HepG2 (cell line): ENCODE measurements at regions not wholly inside any gene's neighbourhood (a gene's known extent, or its start where the extent isn't known, plus 50 kb on each side); places are given as distances from the start of the nearest gene placed in this dataset.

Source experiments
- ATAC-seq: fragments of 200-7000 bp; cut with Tn5 transposase; 3 replicates; pipeline ENCODE4 v1.9.1; 2020; ENCODE audit warnings: mild to moderate bottlenecking, moderate library complexity
- BruUV-seq: library from RNA; stranded (reverse); fragments of 400-500 nt; replicated peaks from 2 replicates; lab custom pipeline; 2021; lab: Mats Ljungman, UMichigan
- CTCF ChIA-PET: fragments of 300-600 bp; formaldehyde crosslinking; extraction: SDS; loops from one replicate; lab custom pipeline; 2021; ENCODE audit warnings: low total read pairs, inconsistent platforms, low intra/inter-chr PET ratio; lab: Yijun Ruan, JAX
- POLR2A ChIA-PET: fragments of 350-600 bp; sonication (Branson Sonifier 250); formaldehyde crosslinking; loops from one replicate; lab custom pipeline; 2020; ENCODE audit warnings: antibody characterized with exemption, inconsistent platforms; lab: Yijun Ruan, JAX
- DNase-seq: peaks from one replicate; pipeline ENCODE4 v3.0.0-alpha.2; 2015; ENCODE audit warnings: low spot score
- FAIRE-seq: peaks from 3 replicates; lab custom pipeline; 2011; peaks lifted over from hg19 to GRCh38; lab: Jason Lieb, UNC
- H2AFZ ChIP-seq: one replicate; pipeline ENCODE4 v1.6.1; 2011; ENCODE audit warnings: low read length, inconsistent platforms
- H3K27ac ChIP-seq: fragments of 300-600 bp; 3 replicates; pipeline ENCODE4 v1.8.0; 2011; ENCODE audit warnings: mixed run types, mild to moderate bottlenecking, mixed read lengths, low read length, inconsistent platforms; ENCODE audit not compliant: insufficient read depth; ENCODE audit errors: extremely low read length
- H3K27me3 ChIP-seq, 2 experiments: fragments of 200-600 bp in 1 of 2; 2 replicates in 1 of 2; 3 replicates in 1 of 2; pipeline versions ENCODE4 v1.6.0 to v1.8.0; 2011; ENCODE audit warnings: low read length in 2 of 2, mild to moderate bottlenecking in 2 of 2, moderate library complexity in 2 of 2, inconsistent platforms in 1 of 2; ENCODE audit not compliant: insufficient read depth in 2 of 2, control insufficient read depth in 1 of 2
- H3K36me3 ChIP-seq, 2 experiments: fragments of 200-600 bp in 1 of 2; replicated peaks in 1 of 2; 2 replicates in 1 of 2; 3 replicates in 1 of 2; pipeline versions ENCODE4 v1.5.1 to v1.8.0; 2011; ENCODE audit warnings: low read length in 2 of 2, inconsistent platforms in 1 of 2; ENCODE audit not compliant: insufficient read depth in 2 of 2, control insufficient read depth in 1 of 2
- H3K4me1 ChIP-seq: 2 replicates; pipeline ENCODE4 v1.5.1; 2012; ENCODE audit warnings: low read length, inconsistent platforms; ENCODE audit not compliant: insufficient read depth
- H3K4me2 ChIP-seq: 2 replicates; pipeline ENCODE4 v1.6.0; 2011; ENCODE audit warnings: low read depth, low read length, inconsistent platforms
- H3K4me3 ChIP-seq, 3 experiments: fragments of 200-600 bp in 1 of 3; sonication (generic), shearing (Covaris generic) in 1 of 3; replicated peaks in 1 of 3; 2 replicates each; pipeline ENCODE4 v1.5.1; 2011 to 2016; ENCODE audit warnings: low read length in 3 of 3, inconsistent platforms in 2 of 3, low read depth in 2 of 3, mild to moderate bottlenecking in 2 of 3, control low read depth in 1 of 3, mixed read lengths in 1 of 3; ENCODE audit not compliant: insufficient read depth in 1 of 3
- H3K79me2 ChIP-seq: one replicate; pipeline ENCODE4 v1.6.1; 2011; ENCODE audit warnings: low read length, inconsistent platforms; ENCODE audit not compliant: insufficient read depth
- H3K9ac ChIP-seq: 2 replicates; pipeline ENCODE4 v1.6.0; 2011; ENCODE audit warnings: mild to moderate bottlenecking, low read depth, low read length, inconsistent platforms; ENCODE audit not compliant: insufficient read depth
- H3K9me3 ChIP-seq: 2 replicates; pipeline ENCODE4 v1.5.1; 2012; ENCODE audit warnings: mild to moderate bottlenecking, low read length
- H4K20me1 ChIP-seq: 2 replicates; pipeline ENCODE4 v1.6.0; 2011; ENCODE audit warnings: inconsistent platforms, mild to moderate bottlenecking, low read length, moderate library complexity; ENCODE audit not compliant: insufficient read depth
- BRCA1 ChIP-seq: sonication (generic); formaldehyde crosslinking; IDR thresholded peaks from 2 replicates; pipeline ENCODE4 v1.4.0; 2020; ENCODE audit warnings: missing genetic modification reagents
- HHEX ChIP-seq: IDR thresholded peaks from 2 replicates; pipeline ENCODE4 v1.6.1; 2016; ENCODE audit warnings: control low read depth
- ISX ChIP-seq: sonication (generic); formaldehyde crosslinking; conservative IDR thresholded peaks from 2 replicates; pipeline ENCODE4 v1.5.0; 2020; ENCODE audit warnings: missing genetic modification reagents
- NCOA1 ChIP-seq: sonication (generic); formaldehyde crosslinking; IDR thresholded peaks from 2 replicates; pipeline ENCODE4 v1.9.0; 2021; ENCODE audit warnings: missing genetic modification reagents
- RFX5 ChIP-seq: IDR thresholded peaks from 2 replicates; pipeline ENCODE4 v1.6.1; 2011; ENCODE audit warnings: low read depth, low read length, improper control_type of control experiment
- ZFP37 ChIP-seq: sonication (generic); formaldehyde crosslinking; IDR thresholded peaks from 2 replicates; pipeline ENCODE4 v1.4.0; 2020; ENCODE audit warnings: missing genetic modification reagents, borderline replicate concordance
- ZIK1 ChIP-seq: sonication (generic); formaldehyde crosslinking; IDR thresholded peaks from 2 replicates; pipeline ENCODE4 v1.5.0; 2020; ENCODE audit warnings: mild to moderate bottlenecking, low read depth, missing genetic modification reagents, borderline replicate concordance
- ZNF317 ChIP-seq: sonication (generic); formaldehyde crosslinking; IDR thresholded peaks from 2 replicates; pipeline ENCODE4 v1.5.0; 2020; ENCODE audit warnings: mild to moderate bottlenecking, missing genetic modification reagents
- WGBS: methylation state at CpG from one replicate; pipeline ENCODE4 v1.1.6; 2017; ENCODE audit warnings: low lambda C conversion rate; 5-methylcytosine and 5-hydroxymethylcytosine counted together
- in situ Hi-C: cut with HindIII; loops from 2 replicates; pipeline ENCODE4 v1.10.0; 2017; ENCODE audit warnings: low pct_unique_long_range_greater_than_20kb; ENCODE audit not compliant: extremely low pct_ligation_motif_present
- intact Hi-C: fragments of 100-400 bp; cut with micrococcal nuclease; formaldehyde crosslinking; loops from one replicate; pipeline ENCODE4 v1.10.0; 2022; ENCODE audit not compliant: unreplicated experiment
- TF ChIP-seq, protein P1 (sequence below): sonication (generic); formaldehyde crosslinking; IDR thresholded peaks from 2 replicates; pipeline ENCODE4 v1.4.0; 2020; ENCODE audit warnings: mild to moderate bottlenecking, missing genetic modification reagents

DNA sequence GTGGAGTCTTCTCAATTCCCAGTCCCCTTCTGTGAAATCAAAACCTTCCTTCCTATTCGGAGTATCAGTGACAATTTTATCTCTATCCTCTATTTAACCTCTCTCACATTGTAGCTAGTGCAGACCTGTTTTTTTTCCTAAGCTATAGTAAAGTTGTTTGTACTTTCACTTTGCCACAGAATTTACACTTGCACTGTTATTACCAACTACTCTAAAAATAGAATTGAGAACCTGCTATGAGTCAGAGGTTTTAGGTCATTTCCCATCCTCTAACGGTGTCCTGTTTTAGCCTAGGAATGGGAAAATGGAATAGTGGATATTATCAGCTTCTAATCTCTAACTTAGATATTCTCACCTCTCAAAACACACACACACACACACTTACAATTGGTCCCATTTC is 862.7 kb downstream of the NCAM2 start:
- no peak for ATAC-seq
- TF ChIP-seq ISX = no peak
- no peak for TF ChIP-seq NCOA1 (CRISPR knock-in tag)
- no peak for TF ChIP-seq RFX5
- TF ChIP-seq ZIK1 (CRISPR knock-in tag) = no peak
- TF ChIP-seq, protein P1, sequence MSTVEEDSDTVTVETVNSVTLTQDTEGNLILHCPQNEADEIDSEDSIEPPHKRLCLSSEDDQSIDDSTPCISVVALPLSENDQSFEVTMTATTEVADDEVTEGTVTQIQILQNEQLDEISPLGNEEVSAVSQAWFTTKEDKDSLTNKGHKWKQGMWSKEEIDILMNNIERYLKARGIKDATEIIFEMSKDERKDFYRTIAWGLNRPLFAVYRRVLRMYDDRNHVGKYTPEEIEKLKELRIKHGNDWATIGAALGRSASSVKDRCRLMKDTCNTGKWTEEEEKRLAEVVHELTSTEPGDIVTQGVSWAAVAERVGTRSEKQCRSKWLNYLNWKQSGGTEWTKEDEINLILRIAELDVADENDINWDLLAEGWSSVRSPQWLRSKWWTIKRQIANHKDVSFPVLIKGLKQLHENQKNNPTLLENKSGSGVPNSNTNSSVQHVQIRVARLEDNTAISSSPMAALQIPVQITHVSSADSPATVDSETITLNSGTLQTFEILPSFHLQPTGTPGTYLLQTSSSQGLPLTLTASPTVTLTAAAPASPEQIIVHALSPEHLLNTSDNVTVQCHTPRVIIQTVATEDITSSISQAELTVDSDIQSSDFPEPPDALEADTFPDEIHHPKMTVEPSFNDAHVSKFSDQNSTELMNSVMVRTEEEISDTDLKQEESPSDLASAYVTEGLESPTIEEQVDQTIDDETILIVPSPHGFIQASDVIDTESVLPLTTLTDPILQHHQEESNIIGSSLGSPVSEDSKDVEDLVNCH (CRISPR knock-in tag) = no peak
- no peak for TF ChIP-seq HHEX
- TF ChIP-seq ZNF317 (CRISPR knock-in tag) = no peak
- TF ChIP-seq BRCA1 (CRISPR knock-in tag) = no peak
- no peak for TF ChIP-seq ZFP37 (CRISPR knock-in tag)
- TF ChIP-seq, all 625 proteins: peak for 0
- FAIRE-seq (no peak), DNase-seq (no peak)
- H3K79me2 ChIP-seq = no peaks in the 10 kb centered on the region
- POLR2A ChIA-PET = no interaction called here
- no peak overlapping the region for H2AFZ ChIP-seq
- in situ Hi-C loops (no loop called here), intact Hi-C loops (no loop called here)
- no peaks in the 10 kb centered on the region for H3K36me3 ChIP-seq
- no peak overlapping the region for H3K27ac ChIP-seq
- H3K4me3 ChIP-seq = no peak overlapping the region
- peaks cover 83% of the 10 kb centered on the region for H3K9me3 ChIP-seq
- no peaks in the 10 kb centered on the region for H3K27me3 ChIP-seq
- 0% methylated on average over 2 of the region's 2 CpGs for WGBS
- BruUV-seq = no TSS peak
- H3K4me2 ChIP-seq = no peak overlapping the region
- no peaks in the 10 kb centered on the region for H4K20me1 ChIP-seq
- CTCF ChIA-PET = no interaction called here
- no peak overlapping the region for H3K9ac ChIP-seq
- no peaks in the 10 kb centered on the region for H3K4me1 ChIP-seq
